Smooth muscle cell (in vitro differentiated cells): ENCODE measurements at regions not wholly inside any gene's neighbourhood (a gene's known extent, or its start where the extent isn't known, plus 50 kb on each side); places are given as distances from the start of the nearest gene placed in this dataset.

Experiments used
- DNase-seq: peaks from one replicate; lab custom pipeline; 2025; ENCODE audit not compliant: unreplicated experiment; lab: John Stamatoyannopoulos, UW
- H2AFZ ChIP-seq: fragments of 200-600 bp; sonication (generic); 2 replicates; pipeline ENCODE4 v1.6.0; 2016; ENCODE audit warnings: antibody characterized with exemption, low read depth, mild to moderate bottlenecking
- H3F3A ChIP-seq: fragments of 200-600 bp; sonication (generic); 2 replicates; pipeline ENCODE4 v1.6.0; 2017; ENCODE audit warnings: antibody characterized with exemption, low read depth
- H3K27ac ChIP-seq: fragments of 200-600 bp; sonication (generic); 2 replicates; pipeline ENCODE4 v1.5.1; 2016; ENCODE audit warnings: low read depth, mild to moderate bottlenecking
- H3K27me3 ChIP-seq: fragments of 200-600 bp; sonication (generic); 2 replicates; pipeline ENCODE4 v1.6.1; 2016; ENCODE audit warnings: low read depth, mild to moderate bottlenecking
- H3K36me3 ChIP-seq: fragments of 200-600 bp; sonication (generic); 2 replicates; pipeline ENCODE4 v1.5.1; 2016; ENCODE audit warnings: low read depth
- H3K4me1 ChIP-seq: fragments of 200-600 bp; sonication (generic); 2 replicates; pipeline ENCODE4 v1.5.1; 2016; ENCODE audit warnings: low read depth
- H3K4me2 ChIP-seq: fragments of 200-600 bp; sonication (generic); 2 replicates; pipeline ENCODE4 v1.6.0; 2016; ENCODE audit warnings: mild to moderate bottlenecking
- H3K4me3 ChIP-seq: fragments of 200-600 bp; sonication (generic); 2 replicates; pipeline ENCODE4 v1.5.1; 2016; ENCODE audit warnings: mild to moderate bottlenecking
- H3K79me2 ChIP-seq: fragments of 200-600 bp; sonication (generic); 2 replicates; pipeline ENCODE4 v1.6.0; 2016; ENCODE audit warnings: low read depth, mild to moderate bottlenecking
- H3K9ac ChIP-seq: fragments of 200-600 bp; sonication (generic); 2 replicates; pipeline ENCODE4 v1.6.0; 2016; ENCODE audit warnings: low read depth
- H3K9me3 ChIP-seq: fragments of 200-600 bp; sonication (generic); replicated peaks from 2 replicates; pipeline ENCODE4 v1.5.1; 2016; ENCODE audit warnings: low read depth
- H4K20me1 ChIP-seq: fragments of 200-600 bp; sonication (generic); 2 replicates; pipeline ENCODE4 v1.6.0; 2016; ENCODE audit warnings: low read depth
- CTCF ChIP-seq: fragments of 200-600 bp; sonication (generic); IDR thresholded peaks from 2 replicates; pipeline ENCODE4 v1.5.1; 2017; ENCODE audit warnings: borderline replicate concordance, mild to moderate bottlenecking, antibody characterized with exemption; ENCODE audit not compliant: insufficient read depth, poor library complexity, severe bottlenecking
- WGBS: methylation state at CpG from one replicate; pipeline ENCODE4 v1.1.7; 2016; ENCODE audit warnings: low lambda C conversion rate; 5-methylcytosine and 5-hydroxymethylcytosine counted together

- Histone ChIP-seq H3K4me2 (no peak overlapping the region), H4K20me1 (no peaks in the 10 kb centered on the region), H3K9ac (no peak overlapping the region), H3K36me3 (no peaks in the 10 kb centered on the region), H3K9me3 (no peaks in the 10 kb centered on the region), H3K4me1 (no peaks in the 10 kb centered on the region), H3K79me2 (no peaks in the 10 kb centered on the region), H3K27ac (no peak overlapping the region), H3K27me3 (no peaks in the 10 kb centered on the region), H2AFZ (no peak overlapping the region), H3K4me3 (no peak overlapping the region), H3F3A (no peaks in the 10 kb centered on the region)
- DNase-seq, result no peak
- TF ChIP-seq CTCF, result no peak
Observed at GRCh38 chr6:141682391-141682790, 450.3 kb upstream of the GJE1 start.

GRCh38 chr6:141677598-141678211 lies 455.0 kb upstream of the GJE1 start:
- Histone ChIP-seq H3K79me2 (no peaks in the 10 kb centered on the region), H3K9me3 (no peaks in the 10 kb centered on the region), H3K4me2 (no peak overlapping the region), H3F3A (no peaks in the 10 kb centered on the region), H3K36me3 (no peaks in the 10 kb centered on the region), H3K27me3 (no peaks in the 10 kb centered on the region), H3K4me1 (no peaks in the 10 kb centered on the region), H3K9ac (no peak overlapping the region), H2AFZ (peak overlapping the region; percentile 83), H4K20me1 (no peaks in the 10 kb centered on the region), H3K4me3 (no peak overlapping the region), H3K27ac (no peak overlapping the region)
- peak; percentile 74 for TF ChIP-seq CTCF
- DNase-seq, result no peak
- WGBS, result 42% methylated on average over 4 of the region's 4 CpGs

GRCh38 chr6:141675957-141676356 lies 456.8 kb upstream of the GJE1 start:
- no peaks in the 10 kb centered on the region for H3K4me1 ChIP-seq
- no peak overlapping the region for H3K27ac ChIP-seq
- TF ChIP-seq CTCF, result peak; percentile 13
- WGBS, result 69% methylated on average over 1 of the region's 1 CpG
- no peak overlapping the region for H3K4me2 ChIP-seq
- no peak overlapping the region for H3K9ac ChIP-seq
- H3K79me2 ChIP-seq, result no peaks in the 10 kb centered on the region
- H3K27me3 ChIP-seq, result no peaks in the 10 kb centered on the region
- H3K36me3 ChIP-seq, result no peaks in the 10 kb centered on the region
- no peak for DNase-seq
- H3K9me3 ChIP-seq, result no peaks in the 10 kb centered on the region
- H4K20me1 ChIP-seq, result no peaks in the 10 kb centered on the region
- no peaks in the 10 kb centered on the region for H3F3A ChIP-seq
- H2AFZ ChIP-seq, result no peak overlapping the region
- H3K4me3 ChIP-seq, result no peak overlapping the region

GRCh38 chr6:141669141-141669540 lies 463.6 kb upstream of the GJE1 start:
- Histone ChIP-seq H4K20me1 (no peaks in the 10 kb centered on the region), H3K9me3 (no peaks in the 10 kb centered on the region), H2AFZ (no peak overlapping the region), H3K27me3 (no peaks in the 10 kb centered on the region), H3F3A (peaks cover 12% of the 10 kb centered on the region), H3K4me2 (no peak overlapping the region), H3K36me3 (no peaks in the 10 kb centered on the region), H3K27ac (no peak overlapping the region), H3K4me3 (no peak overlapping the region), H3K4me1 (no peaks in the 10 kb centered on the region), H3K79me2 (no peaks in the 10 kb centered on the region), H3K9ac (no peak overlapping the region)
- no peak for TF ChIP-seq CTCF
- DNase-seq, result no peak
- 91% methylated on average over 7 of the region's 7 CpGs for WGBS
